ENCODE measurements at regions not wholly inside any gene's neighbourhood (a gene's known extent, or its start where the extent isn't known, plus 50 kb on each side); places are given as distances from the start of the nearest gene placed in this dataset.

DNA sequence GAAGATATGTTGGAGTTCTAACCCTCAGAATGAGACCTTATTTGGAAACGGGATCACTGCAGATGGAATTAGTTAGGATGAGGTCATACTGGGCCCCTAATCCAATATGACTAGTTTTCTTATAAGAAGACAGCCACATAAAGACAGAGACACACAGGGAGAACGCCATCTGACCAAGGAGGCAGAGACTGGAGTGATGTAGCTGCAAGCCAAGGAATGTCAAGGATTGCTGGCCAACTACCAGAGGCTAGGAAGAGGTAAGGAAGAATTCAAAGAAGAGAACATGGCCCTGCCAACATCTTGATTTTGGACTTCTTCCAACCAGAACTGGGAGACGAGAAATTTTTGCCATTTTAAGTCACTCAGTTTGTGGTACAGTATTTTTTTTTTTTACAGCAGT is 152.8 kb upstream of the DIPK2B start:
- TF ChIP-seq, protein P1, sequence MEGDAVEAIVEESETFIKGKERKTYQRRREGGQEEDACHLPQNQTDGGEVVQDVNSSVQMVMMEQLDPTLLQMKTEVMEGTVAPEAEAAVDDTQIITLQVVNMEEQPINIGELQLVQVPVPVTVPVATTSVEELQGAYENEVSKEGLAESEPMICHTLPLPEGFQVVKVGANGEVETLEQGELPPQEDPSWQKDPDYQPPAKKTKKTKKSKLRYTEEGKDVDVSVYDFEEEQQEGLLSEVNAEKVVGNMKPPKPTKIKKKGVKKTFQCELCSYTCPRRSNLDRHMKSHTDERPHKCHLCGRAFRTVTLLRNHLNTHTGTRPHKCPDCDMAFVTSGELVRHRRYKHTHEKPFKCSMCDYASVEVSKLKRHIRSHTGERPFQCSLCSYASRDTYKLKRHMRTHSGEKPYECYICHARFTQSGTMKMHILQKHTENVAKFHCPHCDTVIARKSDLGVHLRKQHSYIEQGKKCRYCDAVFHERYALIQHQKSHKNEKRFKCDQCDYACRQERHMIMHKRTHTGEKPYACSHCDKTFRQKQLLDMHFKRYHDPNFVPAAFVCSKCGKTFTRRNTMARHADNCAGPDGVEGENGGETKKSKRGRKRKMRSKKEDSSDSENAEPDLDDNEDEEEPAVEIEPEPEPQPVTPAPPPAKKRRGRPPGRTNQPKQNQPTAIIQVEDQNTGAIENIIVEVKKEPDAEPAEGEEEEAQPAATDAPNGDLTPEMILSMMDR (IDR thresholded peaks at IDR 0.05; ENCODE audit: low read depth, low read length): no peak
- no peak for TF ChIP-seq POLR2A (IDR thresholded peaks at IDR 0.05; ENCODE audit: extremely low read depth, insufficient read length)

Measured in NB4 (cell line).